HepG2 (cell line): ENCODE measurements at regions not wholly inside any gene's neighbourhood (a gene's known extent, or its start where the extent isn't known, plus 50 kb on each side); places are given as distances from the start of the nearest gene placed in this dataset.

ENCODE experiments used
- ATRX ChIP-seq: sonication (generic); formaldehyde crosslinking; IDR thresholded peaks from 2 replicates; pipeline ENCODE4 v1.4.0; 2020; ENCODE audit warnings: missing genetic modification reagents, borderline replicate concordance
- CREB1 ChIP-seq, 2 experiments: fragments of 450-650 bp in 1 of 2; IDR thresholded peaks; 2 replicates each; pipeline ENCODE4 v1.6.1; 2016 to 2017; ENCODE audit warnings: control low read depth in 1 of 2, mild to moderate bottlenecking in 1 of 2, missing compliant biosample characterization in 1 of 2, missing genetic modification characterization in 1 of 2
- EZH2 ChIP-seq: conservative IDR thresholded peaks from 2 replicates; pipeline ENCODE4 v1.6.1; 2012; ENCODE audit warnings: mild to moderate bottlenecking, low read depth, low read length, moderate library complexity
- MEIS1 ChIP-seq: sonication (generic); formaldehyde crosslinking; IDR thresholded peaks from 2 replicates; pipeline ENCODE4 v1.9.0; 2021; ENCODE audit warnings: mild to moderate bottlenecking, missing genetic modification reagents, moderate library complexity, borderline replicate concordance
- POLR2AphosphoS5 ChIP-seq: IDR thresholded peaks from 2 replicates; pipeline ENCODE4 v1.6.1; 2012; ENCODE audit warnings: low read depth, low read length
- SIN3A ChIP-seq: IDR thresholded peaks from 2 replicates; pipeline ENCODE4 v1.6.1; 2011; ENCODE audit warnings: low read depth, mild to moderate bottlenecking, control low read depth, low read length, borderline replicate concordance
- SRSF9 ChIP-seq: fragments of 200-400 bp; formaldehyde crosslinking; IDR thresholded peaks from 2 replicates; pipeline ENCODE4 v1.6.1; 2018; ENCODE audit warnings: borderline replicate concordance, mild to moderate bottlenecking, low read depth, low read length; ENCODE audit not compliant: insufficient read depth, poor library complexity, severe bottlenecking
- ZFP41 ChIP-seq: sonication (generic); formaldehyde crosslinking; IDR thresholded peaks from 2 replicates; pipeline ENCODE4 v1.4.0; 2020; ENCODE audit warnings: mild to moderate bottlenecking, missing genetic modification reagents, borderline replicate concordance
- ZNF546 ChIP-seq: sonication (generic); formaldehyde crosslinking; conservative IDR thresholded peaks from 2 replicates; pipeline ENCODE4 v1.8.1; 2023; ENCODE audit warnings: mild to moderate bottlenecking, missing genetic modification reagents
- TF ChIP-seq, protein P1 (sequence below): sonication (generic); formaldehyde crosslinking; IDR thresholded peaks from 2 replicates; pipeline ENCODE4 v1.5.0; 2020; ENCODE audit warnings: mild to moderate bottlenecking, missing genetic modification reagents, moderate library complexity

DNA sequence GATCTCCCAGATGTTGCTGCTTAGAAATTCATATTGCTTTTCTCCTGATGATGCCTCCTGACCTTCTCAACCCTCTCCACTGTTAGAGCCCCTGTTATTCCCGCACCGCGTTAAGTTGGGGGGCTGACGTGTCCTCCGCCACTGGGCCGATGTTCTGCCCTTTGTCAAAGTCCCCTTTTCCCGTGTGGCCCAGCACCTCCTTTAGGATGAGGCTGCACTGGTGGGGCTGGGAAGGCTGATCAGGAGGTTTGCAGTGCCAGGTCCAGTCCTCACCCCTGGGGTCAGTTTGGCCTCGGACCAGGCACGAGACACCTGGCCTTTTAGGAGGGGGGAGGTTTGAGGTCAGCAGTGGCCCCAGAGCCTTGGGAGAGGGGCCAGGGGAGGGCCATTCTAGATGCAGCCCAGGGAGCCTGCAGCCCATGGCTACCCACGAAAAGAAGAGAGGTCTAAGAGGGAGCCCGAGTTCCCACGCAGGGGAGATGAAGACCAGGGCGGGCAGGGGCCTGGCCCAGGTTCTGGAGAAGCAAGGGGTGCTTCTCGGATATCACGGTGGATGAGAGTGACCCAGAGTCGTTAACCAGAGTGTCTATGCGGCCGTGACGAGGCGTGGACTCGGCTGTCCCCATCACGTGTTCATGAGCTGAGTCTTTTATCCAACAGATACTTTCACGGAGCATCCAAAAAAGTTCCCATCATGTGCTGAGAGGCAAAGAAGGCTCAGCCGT is 150.4 kb downstream of the DNAJB6 start:
- no peak for TF ChIP-seq EZH2
- no peak for TF ChIP-seq MEIS1
- no peak for TF ChIP-seq SIN3A
- no peak for TF ChIP-seq SRSF9
- no peak for TF ChIP-seq ZNF546 (CRISPR knock-in tag)
- TF ChIP-seq ZFP41 (CRISPR knock-in tag), result no peak
- TF ChIP-seq, protein P1, sequence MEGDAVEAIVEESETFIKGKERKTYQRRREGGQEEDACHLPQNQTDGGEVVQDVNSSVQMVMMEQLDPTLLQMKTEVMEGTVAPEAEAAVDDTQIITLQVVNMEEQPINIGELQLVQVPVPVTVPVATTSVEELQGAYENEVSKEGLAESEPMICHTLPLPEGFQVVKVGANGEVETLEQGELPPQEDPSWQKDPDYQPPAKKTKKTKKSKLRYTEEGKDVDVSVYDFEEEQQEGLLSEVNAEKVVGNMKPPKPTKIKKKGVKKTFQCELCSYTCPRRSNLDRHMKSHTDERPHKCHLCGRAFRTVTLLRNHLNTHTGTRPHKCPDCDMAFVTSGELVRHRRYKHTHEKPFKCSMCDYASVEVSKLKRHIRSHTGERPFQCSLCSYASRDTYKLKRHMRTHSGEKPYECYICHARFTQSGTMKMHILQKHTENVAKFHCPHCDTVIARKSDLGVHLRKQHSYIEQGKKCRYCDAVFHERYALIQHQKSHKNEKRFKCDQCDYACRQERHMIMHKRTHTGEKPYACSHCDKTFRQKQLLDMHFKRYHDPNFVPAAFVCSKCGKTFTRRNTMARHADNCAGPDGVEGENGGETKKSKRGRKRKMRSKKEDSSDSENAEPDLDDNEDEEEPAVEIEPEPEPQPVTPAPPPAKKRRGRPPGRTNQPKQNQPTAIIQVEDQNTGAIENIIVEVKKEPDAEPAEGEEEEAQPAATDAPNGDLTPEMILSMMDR (CRISPR knock-in tag), result no peak
- TF ChIP-seq ATRX, result no peak
- no peak for TF ChIP-seq CREB1 (IDR thresholded peaks at IDR 0.05)
- TF ChIP-seq CREB1 (CRISPR knock-in tag; IDR thresholded peaks at IDR 0.05), result no peak
- TF ChIP-seq POLR2AphosphoS5, result no peak
